Natural killer cell (primary cell): ENCODE measurements at regions not wholly inside any gene's neighbourhood (a gene's known extent, or its start where the extent isn't known, plus 50 kb on each side); places are given as distances from the start of the nearest gene placed in this dataset.

Source experiments
- ATAC-seq, 3 donors: fragments of 150-1000 bp in 2 of 3; fragments of 200-7000 bp in 1 of 3; cut with Tn5 transposase; 1 replicate in 1 of 3; 2 replicates in 2 of 3; pipeline ENCODE4 v1.10.0; 2021; ENCODE audit warnings: mild to moderate bottlenecking in 2 of 3, moderate library complexity in 2 of 3
- DNase-seq, 2 donors: peaks; one replicate each; pipeline versions ENCODE4 v3.0.0 to v3.0.0-alpha.2; 2013 to 2021; ENCODE audit warnings: mixed read lengths in 1 of 2
- H3K27ac ChIP-seq: one replicate; pipeline ENCODE4 v1.5.1; 2013; ENCODE audit warnings: mild to moderate bottlenecking, low read length
- H3K27me3 ChIP-seq: one replicate; pipeline ENCODE4 v1.6.1; 2013; ENCODE audit warnings: low read length; ENCODE audit not compliant: control insufficient read depth, insufficient read depth
- H3K36me3 ChIP-seq: one replicate; pipeline ENCODE4 v1.6.1; 2013; ENCODE audit warnings: low read length; ENCODE audit not compliant: control insufficient read depth, insufficient read depth
- H3K4me1 ChIP-seq: one replicate; pipeline ENCODE4 v1.6.1; 2013; ENCODE audit warnings: low read length; ENCODE audit not compliant: control insufficient read depth, insufficient read depth
- H3K4me3 ChIP-seq: one replicate; pipeline ENCODE4 v1.5.1; 2013; ENCODE audit warnings: low read length
- H3K9me3 ChIP-seq: one replicate; pipeline ENCODE4 v1.6.1; 2013; ENCODE audit warnings: low read length; ENCODE audit not compliant: control insufficient read depth, insufficient read depth
- H3K27ac Mint-ChIP-seq, 2 donors: one replicate each; pipeline ENCODE4 v1.8.0; 2022; ENCODE audit warnings: mild to moderate bottlenecking in 2 of 2, mixed read lengths in 2 of 2, moderate library complexity in 1 of 2
- H3K27me3 Mint-ChIP-seq, 2 donors: one replicate each; pipeline ENCODE4 v1.8.0; 2022; ENCODE audit warnings: low read depth in 2 of 2, mixed read lengths in 2 of 2
- H3K36me3 Mint-ChIP-seq: one replicate; pipeline ENCODE4 v1.8.0; 2022; ENCODE audit warnings: mixed read lengths
- H3K4me1 Mint-ChIP-seq, 2 donors: one replicate each; pipeline ENCODE4 v1.8.0; 2022; ENCODE audit warnings: mixed read lengths in 2 of 2
- H3K4me3 Mint-ChIP-seq: one replicate; pipeline ENCODE4 v1.8.0; 2022; ENCODE audit warnings: mild to moderate bottlenecking, moderate library complexity, mixed read lengths
- H3K9me3 Mint-ChIP-seq, 2 donors: one replicate each; pipeline ENCODE4 v1.8.0; 2022; ENCODE audit warnings: mixed read lengths in 2 of 2
- CTCF ChIP-seq: fragments of 200-600 bp; IDR thresholded peaks from one replicate; pipeline ENCODE4 v1.8.0; 2022; ENCODE audit warnings: antibody characterized with exemption
- WGBS: methylation state at CpG from one replicate; pipeline ENCODE4 v1.1.7; 2013; ENCODE audit warnings: missing lambda C conversion rate; ENCODE audit not compliant: insufficient coverage; 5-methylcytosine and 5-hydroxymethylcytosine counted together
- intact Hi-C: fragments of 100-400 bp; cut with micrococcal nuclease; formaldehyde crosslinking; loops from one replicate; pipeline ENCODE4 v1.14.2; 2022

GRCh38 chr1:54485416-54485815 lies 62.6 kb upstream of the ACOT11 start:
- no peak for TF ChIP-seq CTCF
- Histone ChIP-seq H3K4me1 (peaks cover 80% of the 10 kb centered on the region), H3K27me3 (no peaks in the 10 kb centered on the region), H3K9me3 (no peaks in the 10 kb centered on the region), H3K27ac (no peak overlapping the region), H3K4me3 (no peak overlapping the region), H3K36me3 (no peaks in the 10 kb centered on the region)
- Mint-ChIP-seq H3K36me3 (no peaks in the 10 kb centered on the region), H3K4me3 (peak overlapping the region; percentile 89), H3K4me1 (peaks cover 65 to 76% of the 10 kb centered on the region in 2 donors), H3K27me3 (no peaks in the 10 kb centered on the region), H3K27ac (peak overlapping the region; percentile 81 to 92), H3K9me3 (no peaks in the 10 kb centered on the region)
- intact Hi-C loops = loop anchor here (5.0 to 10.0 kb wide), 2 partner anchors 281 to 322 kb away; partner anchors contain the start of genes CYB5RL and MRPL37
- no peak for ATAC-seq
- no peak for DNase-seq
- WGBS = 35% methylated on average over 5 of the region's 5 CpGs

GRCh38 chr1:54483875-54484437 lies 64.1 kb upstream of the ACOT11 start:
- no peak for TF ChIP-seq CTCF
- Mint-ChIP-seq H3K4me3 (peak overlapping the region; percentile 38), H3K4me1 (peaks cover 75 to 85% of the 10 kb centered on the region in 2 donors), H3K27ac (peak overlapping the region; percentile 3 to 92), H3K9me3 (no peaks in the 10 kb centered on the region), H3K36me3 (no peaks in the 10 kb centered on the region), H3K27me3 (no peaks in the 10 kb centered on the region)
- no peaks in the 10 kb centered on the region for H3K36me3 ChIP-seq
- no peaks in the 10 kb centered on the region for H3K27me3 ChIP-seq
- WGBS = 95% methylated on average over 11 of the region's 11 CpGs
- ATAC-seq (no peak), DNase-seq (no peak)
- H3K4me1 ChIP-seq = peaks cover 90% of the 10 kb centered on the region
- no peaks in the 10 kb centered on the region for H3K9me3 ChIP-seq
- no peak overlapping the region for H3K27ac ChIP-seq
- intact Hi-C loops = loop anchor here (10.0 kb wide), 1 partner anchor 279 kb away; the partner anchor contains the start of genes CYB5RL and MRPL37
- no peak overlapping the region for H3K4me3 ChIP-seq

- Histone ChIP-seq H3K27me3 (no peaks in the 10 kb centered on the region), H3K36me3 (no peaks in the 10 kb centered on the region), H3K4me1 (peaks cover 92% of the 10 kb centered on the region), H3K9me3 (no peaks in the 10 kb centered on the region), H3K4me3 (no peak overlapping the region), H3K27ac (peak overlapping the region; percentile 71)
- Mint-ChIP-seq H3K4me1 (peaks cover 82 to 87% of the 10 kb centered on the region in 2 donors), H3K4me3 (peak overlapping the region; percentile 75), H3K27me3 (no peaks in the 10 kb centered on the region), H3K27ac (peak overlapping the region; percentile 90 to 94), H3K9me3 (no peaks in the 10 kb centered on the region), H3K36me3 (no peaks in the 10 kb centered on the region)
- intact Hi-C loops = loop anchor here (10.0 kb wide), 1 partner anchor 277 kb away; the partner anchor contains the start of genes CYB5RL and MRPL37
- 39% methylated on average over 5 of the region's 5 CpGs for WGBS
- ATAC-seq (peak; percentile 53 to 73 (median 60)), DNase-seq (peak; percentile 38 to 68)
- TF ChIP-seq CTCF = no peak
These were observed 66.7 kb upstream of the ACOT11 start for GRCh38 chr1:54481201-54481884.
